HEK293T (cell line): ENCODE measurements at regions not wholly inside any gene's neighbourhood (a gene's known extent, or its start where the extent isn't known, plus 50 kb on each side); places are given as distances from the start of the nearest gene placed in this dataset.

Source experiments
- CTCF ChIA-PET: fragments of 350-600 bp; formaldehyde crosslinking; extraction: SDS; loops from one replicate; lab custom pipeline; 2021; ENCODE audit warnings: antibody characterized with exemption, inconsistent platforms; lab: Yijun Ruan, JAX
- POLR2A ChIA-PET: fragments of 350-600 bp; formaldehyde crosslinking; extraction: SDS; loops from one replicate; lab custom pipeline; 2020; ENCODE audit warnings: antibody characterized with exemption, inconsistent platforms; lab: Yijun Ruan, JAX
- DNase-seq: peaks from one replicate; pipeline ENCODE4 v3.0.0; 2012; ENCODE audit warnings: mixed read lengths; ENCODE audit errors: extremely low spot score
- ARNT ChIP-seq: fragments of 450-650 bp; IDR thresholded peaks from 2 replicates; pipeline ENCODE4 v1.6.1; 2017; ENCODE audit warnings: mild to moderate bottlenecking
- BHLHE40 ChIP-seq: fragments of 450-650 bp; IDR thresholded peaks from 2 replicates; pipeline ENCODE4 v1.6.1; 2016; ENCODE audit warnings: mild to moderate bottlenecking, moderate library complexity, borderline replicate concordance
- CTBP1 ChIP-seq: fragments of 450-650 bp; IDR thresholded peaks from 2 replicates; pipeline ENCODE4 v1.6.1; 2016; ENCODE audit warnings: borderline replicate concordance
- ELF4 ChIP-seq: fragments of 450-650 bp; IDR thresholded peaks from 2 replicates; pipeline ENCODE4 v1.6.1; 2017; ENCODE audit warnings: antibody characterized with exemption
- FOXA1 ChIP-seq: fragments of 450-650 bp; IDR thresholded peaks from 2 replicates; pipeline ENCODE4 v1.6.1; 2016; ENCODE audit warnings: mild to moderate bottlenecking
- FOXK2 ChIP-seq: fragments of 450-650 bp; IDR thresholded peaks from 2 replicates; pipeline ENCODE4 v1.6.1; 2016; ENCODE audit warnings: mild to moderate bottlenecking
- FOXM1 ChIP-seq: fragments of 450-650 bp; IDR thresholded peaks from 2 replicates; pipeline ENCODE4 v1.6.1; 2017; ENCODE audit warnings: mild to moderate bottlenecking, borderline replicate concordance
- HDGF ChIP-seq: fragments of 450-650 bp; IDR thresholded peaks from 2 replicates; pipeline ENCODE4 v1.6.1; 2017; ENCODE audit warnings: antibody characterized with exemption, borderline replicate concordance
- L3MBTL2 ChIP-seq: fragments of 450-650 bp; conservative IDR thresholded peaks from 2 replicates; pipeline ENCODE4 v1.6.1; 2016; ENCODE audit warnings: mild to moderate bottlenecking
- LEF1 ChIP-seq: fragments of 450-650 bp; IDR thresholded peaks from 2 replicates; pipeline ENCODE4 v1.6.1; 2017; ENCODE audit warnings: mild to moderate bottlenecking, borderline replicate concordance
- NFRKB ChIP-seq: fragments of 450-650 bp; IDR thresholded peaks from 2 replicates; pipeline ENCODE4 v1.6.1; 2016; ENCODE audit warnings: mild to moderate bottlenecking, moderate library complexity
- PKNOX1 ChIP-seq: fragments of 450-650 bp; IDR thresholded peaks from 2 replicates; pipeline ENCODE4 v1.6.1; 2016
- SP1 ChIP-seq: fragments of 450-650 bp; IDR thresholded peaks from 2 replicates; pipeline ENCODE4 v1.6.1; 2017
- SUZ12 ChIP-seq: fragments of 450-650 bp; IDR thresholded peaks from 2 replicates; pipeline ENCODE4 v1.6.1; 2016; ENCODE audit warnings: mild to moderate bottlenecking
- TARDBP ChIP-seq: fragments of 450-650 bp; IDR thresholded peaks from 2 replicates; pipeline ENCODE4 v1.6.1; 2016
- ZNF384 ChIP-seq: fragments of 450-650 bp; IDR thresholded peaks from 2 replicates; pipeline ENCODE4 v1.6.1; 2016

DNA sequence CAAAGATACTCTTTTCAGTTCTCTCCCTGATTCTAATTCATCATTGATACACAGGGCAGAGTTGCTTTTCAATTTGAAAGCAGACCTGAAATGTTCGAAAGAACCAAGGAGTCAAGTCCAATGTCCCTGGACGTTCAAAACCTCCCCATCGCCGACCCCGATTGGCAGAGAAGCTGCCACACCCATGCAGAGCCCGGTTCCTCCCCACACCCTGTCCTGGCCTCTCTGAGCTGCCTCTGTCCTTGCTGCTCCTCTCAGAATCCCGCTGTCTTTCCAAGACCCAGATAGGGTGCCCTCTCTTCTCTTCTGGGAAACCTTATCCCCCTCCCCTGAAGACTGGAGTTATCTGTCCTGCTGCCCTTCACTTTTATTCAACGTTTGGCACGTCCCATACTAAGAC lies 52.3 kb upstream of the CITED2 start:
- TF ChIP-seq FOXM1 (no peak), FOXK2 (no peak), TARDBP (no peak), BHLHE40 (no peak), ZNF384 (no peak), L3MBTL2 (no peak), FOXA1 (no peak), SP1 (no peak), CTBP1 (no peak), ELF4 (no peak), ARNT (no peak), LEF1 (no peak), HDGF (no peak), SUZ12 (no peak), PKNOX1 (no peak), NFRKB (no peak)
- CTCF ChIA-PET, result no interaction called here
- POLR2A ChIA-PET, result interaction anchor here (2.0 kb wide), 1 partner anchor 52 kb away, joined by 9 read pairs; the partner anchor contains the start of gene CITED2
- DNase-seq, result no peak

- DNase-seq, result no peak
- TF ChIP-seq ELF4, result no peak
- no peak for TF ChIP-seq SP1
- no peak for TF ChIP-seq TARDBP
- POLR2A ChIA-PET, result interaction anchor here (0.6 to 2.0 kb wide), 2 partner anchors 51 to 734 kb away, joined by 3 to 9 read pairs; partner anchors contain the start of gene CITED2
- CTCF ChIA-PET, result no interaction called here
Observed at GRCh38 chr6:139425780-139426179, 51.3 kb upstream of the CITED2 start.

GRCh38 chr6:139423971-139424667 lies 49.7 kb upstream of the CITED2 start:
- POLR2A ChIA-PET, result interaction anchor here (1.0 kb wide), 1 partner anchor 49 kb away, joined by 3 read pairs; the partner anchor contains the start of gene CITED2

More at GRCh38 chr6:139423971-139424667, 49.7 kb upstream of the CITED2 start:
- TF ChIP-seq SUZ12 (no peak), BHLHE40 (no peak), SP1 (no peak), FOXA1 (no peak), FOXM1 (no peak), L3MBTL2 (no peak), CTBP1 (no peak), ELF4 (no peak), ZNF384 (no peak), PKNOX1 (no peak), FOXK2 (no peak), HDGF (no peak), TARDBP (no peak), LEF1 (no peak), ARNT (no peak), NFRKB (no peak)
- DNase-seq, result no peak
- CTCF ChIA-PET, result no interaction called here
